ENCODE measurements at regions not wholly inside any gene's neighbourhood (a gene's known extent, or its start where the extent isn't known, plus 50 kb on each side); places are given as distances from the start of the nearest gene placed in this dataset.

- TF ChIP-seq, protein P1, sequence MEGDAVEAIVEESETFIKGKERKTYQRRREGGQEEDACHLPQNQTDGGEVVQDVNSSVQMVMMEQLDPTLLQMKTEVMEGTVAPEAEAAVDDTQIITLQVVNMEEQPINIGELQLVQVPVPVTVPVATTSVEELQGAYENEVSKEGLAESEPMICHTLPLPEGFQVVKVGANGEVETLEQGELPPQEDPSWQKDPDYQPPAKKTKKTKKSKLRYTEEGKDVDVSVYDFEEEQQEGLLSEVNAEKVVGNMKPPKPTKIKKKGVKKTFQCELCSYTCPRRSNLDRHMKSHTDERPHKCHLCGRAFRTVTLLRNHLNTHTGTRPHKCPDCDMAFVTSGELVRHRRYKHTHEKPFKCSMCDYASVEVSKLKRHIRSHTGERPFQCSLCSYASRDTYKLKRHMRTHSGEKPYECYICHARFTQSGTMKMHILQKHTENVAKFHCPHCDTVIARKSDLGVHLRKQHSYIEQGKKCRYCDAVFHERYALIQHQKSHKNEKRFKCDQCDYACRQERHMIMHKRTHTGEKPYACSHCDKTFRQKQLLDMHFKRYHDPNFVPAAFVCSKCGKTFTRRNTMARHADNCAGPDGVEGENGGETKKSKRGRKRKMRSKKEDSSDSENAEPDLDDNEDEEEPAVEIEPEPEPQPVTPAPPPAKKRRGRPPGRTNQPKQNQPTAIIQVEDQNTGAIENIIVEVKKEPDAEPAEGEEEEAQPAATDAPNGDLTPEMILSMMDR (IDR thresholded peaks at IDR 0.05), result no peak
- TF ChIP-seq POLR2A (IDR thresholded peaks at IDR 0.05) (no peak), EP300 (IDR thresholded peaks at IDR 0.05) (no peak), POLR2AphosphoS5 (IDR thresholded peaks at IDR 0.05) (no peak)
Measured at GRCh38 chr4:167918077-167918476, 174.3 kb upstream of the ANXA10 start.
